Fibroblast of lung (primary cell): ENCODE measurements at regions not wholly inside any gene's neighbourhood (a gene's known extent, or its start where the extent isn't known, plus 50 kb on each side); places are given as distances from the start of the nearest gene placed in this dataset.

Source experiments
- DNase-seq, 2 donors: peaks; one replicate each; pipeline versions ENCODE4 v3.0.0 to v3.0.0-alpha.2; 2010; ENCODE audit warnings: low read depth in 2 of 2
- H2AFZ ChIP-seq: 2 replicates; pipeline ENCODE4 v1.5.1; 2012; ENCODE audit warnings: low read length, control low read depth, inconsistent platforms
- H3K27ac ChIP-seq: 2 replicates; pipeline ENCODE4 v1.5.1; 2011; ENCODE audit warnings: low read length, control low read depth; ENCODE audit not compliant: insufficient read depth
- H3K27me3 ChIP-seq: 2 replicates; pipeline ENCODE4 v1.5.1; 2011; ENCODE audit warnings: mild to moderate bottlenecking, low read length; ENCODE audit not compliant: control insufficient read depth, insufficient read depth
- H3K36me3 ChIP-seq: 2 replicates; pipeline ENCODE4 v1.5.1; 2011; ENCODE audit warnings: low read length; ENCODE audit not compliant: control insufficient read depth, insufficient read depth
- H3K4me1 ChIP-seq: 2 replicates; pipeline ENCODE4 v1.5.1; 2011; ENCODE audit warnings: low read length; ENCODE audit not compliant: control insufficient read depth, insufficient read depth; ENCODE audit errors: extremely low read depth
- H3K4me2 ChIP-seq: 2 replicates; pipeline ENCODE4 v1.5.1; 2011; ENCODE audit warnings: low read length, control low read depth; ENCODE audit not compliant: insufficient read depth; ENCODE audit errors: extremely low read depth
- H3K4me3 ChIP-seq, 4 experiments: fragments of 200-600 bp in 1 of 4; sonication (generic) in 1 of 4; replicated peaks in 1 of 4; 2 replicates each; pipeline ENCODE4 v1.5.1; 2011 to 2016; ENCODE audit warnings: low read length in 4 of 4, low read depth in 3 of 4, mild to moderate bottlenecking in 3 of 4, control low read depth in 2 of 4, inconsistent platforms in 1 of 4, mixed read lengths in 1 of 4; ENCODE audit not compliant: insufficient read depth in 1 of 4; ENCODE audit errors: control extremely low read depth in 1 of 4
- H3K79me2 ChIP-seq: 2 replicates; pipeline ENCODE4 v1.5.1; 2012; ENCODE audit warnings: mild to moderate bottlenecking, low read length, inconsistent platforms; ENCODE audit not compliant: control insufficient read depth, insufficient read depth
- H3K9ac ChIP-seq: 2 replicates; pipeline ENCODE4 v1.5.1; 2011; ENCODE audit warnings: mild to moderate bottlenecking, low read length, control low read depth; ENCODE audit not compliant: insufficient read depth
- H3K9me3 ChIP-seq: 2 replicates; pipeline ENCODE4 v1.5.1; 2012; ENCODE audit warnings: low read depth, low read length; ENCODE audit not compliant: control insufficient read depth, insufficient read depth
- H4K20me1 ChIP-seq: 2 replicates; pipeline ENCODE4 v1.5.1; 2011; ENCODE audit warnings: low read length; ENCODE audit not compliant: control insufficient read depth, insufficient read depth; ENCODE audit errors: extremely low read depth
- EZH2 ChIP-seq: IDR thresholded peaks from 2 replicates; pipeline ENCODE4 v1.5.1; 2012; ENCODE audit warnings: low read length, control low read depth, mild to moderate bottlenecking; ENCODE audit errors: missing control alignments
- TF ChIP-seq, protein P1 (sequence below), 2 donors: IDR thresholded peaks in 1 of 2; conservative IDR thresholded peaks in 1 of 2; 1 replicate in 1 of 2; 2 replicates in 1 of 2; pipeline ENCODE4 v1.5.1; 2011 to 2012; ENCODE audit warnings: low read length in 2 of 2, control low read depth in 1 of 2, inconsistent platforms in 1 of 2, low read depth in 1 of 2, mild to moderate bottlenecking in 1 of 2

DNA sequence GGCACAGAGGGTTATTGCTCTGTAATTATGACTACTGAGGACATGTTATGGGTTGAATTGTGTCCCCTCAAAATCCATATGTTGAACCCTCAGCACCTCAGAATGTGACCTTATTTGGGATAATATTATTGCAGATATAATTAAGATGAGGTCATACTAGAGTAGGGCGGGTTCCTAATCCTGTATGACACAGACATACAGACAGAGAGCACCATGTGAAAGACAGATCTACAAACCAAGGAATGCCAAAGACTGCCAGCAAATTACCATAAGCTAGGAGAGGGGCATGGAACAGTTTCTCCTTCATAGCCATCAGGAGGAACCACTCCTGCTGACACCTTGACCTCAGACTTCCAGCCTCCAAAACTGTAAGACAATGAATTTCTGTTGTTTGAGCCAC, 115.2 kb upstream of the OTUD4 start:
- H3K36me3 ChIP-seq = no peaks in the 10 kb centered on the region
- H3K9ac ChIP-seq = no peak overlapping the region
- TF ChIP-seq, protein P1, sequence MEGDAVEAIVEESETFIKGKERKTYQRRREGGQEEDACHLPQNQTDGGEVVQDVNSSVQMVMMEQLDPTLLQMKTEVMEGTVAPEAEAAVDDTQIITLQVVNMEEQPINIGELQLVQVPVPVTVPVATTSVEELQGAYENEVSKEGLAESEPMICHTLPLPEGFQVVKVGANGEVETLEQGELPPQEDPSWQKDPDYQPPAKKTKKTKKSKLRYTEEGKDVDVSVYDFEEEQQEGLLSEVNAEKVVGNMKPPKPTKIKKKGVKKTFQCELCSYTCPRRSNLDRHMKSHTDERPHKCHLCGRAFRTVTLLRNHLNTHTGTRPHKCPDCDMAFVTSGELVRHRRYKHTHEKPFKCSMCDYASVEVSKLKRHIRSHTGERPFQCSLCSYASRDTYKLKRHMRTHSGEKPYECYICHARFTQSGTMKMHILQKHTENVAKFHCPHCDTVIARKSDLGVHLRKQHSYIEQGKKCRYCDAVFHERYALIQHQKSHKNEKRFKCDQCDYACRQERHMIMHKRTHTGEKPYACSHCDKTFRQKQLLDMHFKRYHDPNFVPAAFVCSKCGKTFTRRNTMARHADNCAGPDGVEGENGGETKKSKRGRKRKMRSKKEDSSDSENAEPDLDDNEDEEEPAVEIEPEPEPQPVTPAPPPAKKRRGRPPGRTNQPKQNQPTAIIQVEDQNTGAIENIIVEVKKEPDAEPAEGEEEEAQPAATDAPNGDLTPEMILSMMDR (conservative IDR thresholded peaks at IDR 0.05 in 1 of 2, IDR thresholded peaks at IDR 0.05 in 1 of 2; ENCODE audit: low read depth in 1 of 2, low read length in 2 of 2) = no peak
- no peak for TF ChIP-seq EZH2
- no peak overlapping the region for H3K4me3 ChIP-seq
- H3K27me3 ChIP-seq = no peaks in the 10 kb centered on the region
- no peaks in the 10 kb centered on the region for H4K20me1 ChIP-seq
- no peaks in the 10 kb centered on the region for H3K79me2 ChIP-seq
- peaks cover 2% of the 10 kb centered on the region for H3K4me1 ChIP-seq
- H3K27ac ChIP-seq = no peak overlapping the region
- H3K4me2 ChIP-seq = no peak overlapping the region
- no peak for DNase-seq
- no peaks in the 10 kb centered on the region for H3K9me3 ChIP-seq
- H2AFZ ChIP-seq = no peak overlapping the region

DNA sequence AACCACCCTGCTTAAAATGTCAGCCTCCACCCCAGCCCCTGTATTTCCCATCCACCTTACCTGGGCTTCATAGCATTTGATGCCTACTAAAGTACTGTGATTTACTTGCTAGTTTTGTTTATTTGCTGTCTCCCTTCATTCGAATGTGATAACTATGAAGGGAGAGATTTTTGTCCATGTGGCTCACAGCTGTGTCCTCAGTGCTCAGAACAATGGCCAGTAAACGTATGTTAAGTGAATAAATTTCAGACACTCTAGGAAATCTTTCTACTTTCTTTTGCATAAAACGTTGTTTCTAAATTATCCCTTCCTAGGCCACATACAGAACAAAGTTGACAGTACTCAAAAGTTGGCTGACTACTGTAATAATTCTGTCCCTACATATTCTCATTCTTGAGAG, 114.7 kb upstream of the OTUD4 start:
- Histone ChIP-seq H3K9ac (no peak overlapping the region), H3K79me2 (no peaks in the 10 kb centered on the region), H4K20me1 (no peaks in the 10 kb centered on the region), H2AFZ (no peak overlapping the region), H3K4me3 (no peak overlapping the region), H3K4me2 (no peak overlapping the region), H3K36me3 (no peaks in the 10 kb centered on the region), H3K27me3 (no peaks in the 10 kb centered on the region), H3K9me3 (no peaks in the 10 kb centered on the region), H3K27ac (no peak overlapping the region), H3K4me1 (peaks cover 2% of the 10 kb centered on the region)
- TF ChIP-seq EZH2 = no peak
- TF ChIP-seq, protein P1 (conservative IDR thresholded peaks at IDR 0.05 in 1 of 2, IDR thresholded peaks at IDR 0.05 in 1 of 2; ENCODE audit: low read depth in 1 of 2, low read length in 2 of 2) = no peak
- DNase-seq = no peak

DNA sequence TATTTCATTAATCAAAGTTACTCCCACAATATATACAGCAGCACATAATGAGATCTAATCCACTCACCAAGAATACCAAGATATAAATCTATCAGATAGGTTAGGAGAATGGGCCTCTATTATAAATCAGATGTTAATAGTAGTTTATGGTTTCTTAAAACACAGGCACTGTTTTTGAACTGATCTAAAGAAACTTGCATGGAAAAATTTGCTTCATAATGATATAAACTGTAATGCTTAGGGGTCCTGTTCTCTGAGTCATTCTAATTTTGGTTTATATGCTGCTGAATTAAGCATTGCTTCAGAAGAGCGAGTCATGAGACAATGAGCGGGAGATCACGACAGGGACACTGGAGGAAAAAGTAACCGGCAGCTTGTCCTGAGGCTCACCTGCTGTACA, 113.3 kb upstream of the OTUD4 start:
- H3K4me3 ChIP-seq = no peak overlapping the region
- no peaks in the 10 kb centered on the region for H3K36me3 ChIP-seq
- H3K4me1 ChIP-seq = no peaks in the 10 kb centered on the region
- peak in 1 of 2 donors; percentile 56 for DNase-seq
- no peaks in the 10 kb centered on the region for H3K9me3 ChIP-seq
- no peaks in the 10 kb centered on the region for H4K20me1 ChIP-seq
- no peak overlapping the region for H3K4me2 ChIP-seq
- no peaks in the 10 kb centered on the region for H3K27me3 ChIP-seq
- TF ChIP-seq, protein P1 (conservative IDR thresholded peaks at IDR 0.05 in 1 of 2, IDR thresholded peaks at IDR 0.05 in 1 of 2; ENCODE audit: low read depth in 1 of 2, low read length in 2 of 2) = no peak
- TF ChIP-seq EZH2 = no peak
- H3K27ac ChIP-seq = no peak overlapping the region
- no peak overlapping the region for H2AFZ ChIP-seq
- H3K9ac ChIP-seq = no peak overlapping the region
- no peaks in the 10 kb centered on the region for H3K79me2 ChIP-seq
